GM12878 (cell line): ENCODE measurements at regions not wholly inside any gene's neighbourhood (a gene's known extent, or its start where the extent isn't known, plus 50 kb on each side); places are given as distances from the start of the nearest gene placed in this dataset.
A peak's percentile ranks its signal among the peaks of the same experiment; 100 is the strongest.

Experiments used
- ATAC-seq: fragments of 200-7000 bp; cut with Tn5 transposase; 3 replicates; pipeline ENCODE4 v1.9.1; 2020; ENCODE audit warnings: mild to moderate bottlenecking, moderate library complexity
- BruUV-seq: library from RNA; stranded (reverse); fragments of 400-500 nt; replicated peaks from 2 replicates; lab custom pipeline; 2021; lab: Mats Ljungman, UMichigan
- CTCF ChIA-PET: fragments of 300-600 bp; sonication (Branson Sonifier 250); formaldehyde crosslinking; extraction: SDS; loops from one replicate; lab custom pipeline; 2021; ENCODE audit warnings: inconsistent platforms; lab: Yijun Ruan, JAX
- POLR2A ChIA-PET: fragments of 350-600 bp; formaldehyde crosslinking; extraction: SDS; loops from one replicate; lab custom pipeline; 2021; ENCODE audit warnings: inconsistent platforms; lab: Charles Lee
- RAD21 ChIA-PET: fragments of 300-600 bp; sonication (Branson Sonifier 250); formaldehyde crosslinking; loops from one replicate; lab custom pipeline; 2023; ENCODE audit warnings: antibody characterized with exemption; ENCODE audit not compliant: unreplicated experiment; lab: Charles Lee
- SMC1A ChIA-PET: fragments of 300-600 bp; sonication (Branson Sonifier 250); formaldehyde crosslinking; loops from one replicate; lab custom pipeline; 2023; ENCODE audit not compliant: unreplicated experiment, uncharacterized antibody; lab: Charles Lee
- DNase-seq: peaks from one replicate; pipeline ENCODE4 v3.0.0-alpha.2; 2011; ENCODE audit warnings: low read depth, low spot score
- FAIRE-seq: peaks from 3 replicates; lab custom pipeline; 2011; peaks lifted over from hg19 to GRCh38; lab: Jason Lieb, UNC
- H2AFZ ChIP-seq: 2 replicates; pipeline ENCODE4 v1.6.0; 2011; ENCODE audit warnings: low read depth, low read length, control low read depth; ENCODE audit not compliant: control insufficient read depth
- H3K27ac ChIP-seq: 2 replicates; pipeline ENCODE4 v1.5.1; 2011; ENCODE audit warnings: control low read depth; ENCODE audit not compliant: control insufficient read depth, insufficient read depth
- H3K27me3 ChIP-seq, 2 experiments: replicated peaks in 1 of 2; 2 replicates each; pipeline versions ENCODE4 v1.6.0 to v1.6.1; 2011; ENCODE audit warnings: low read length in 1 of 2; ENCODE audit not compliant: control insufficient read depth in 2 of 2, insufficient read depth in 2 of 2
- H3K36me3 ChIP-seq, 2 experiments: 2 replicates each; pipeline ENCODE4 v1.5.1; 2011; ENCODE audit warnings: low read length in 1 of 2; ENCODE audit not compliant: control insufficient read depth in 2 of 2, insufficient read depth in 2 of 2
- H3K4me1 ChIP-seq: 2 replicates; pipeline ENCODE4 v1.6.1; 2011; ENCODE audit warnings: mild to moderate bottlenecking, low read length, moderate library complexity, mixed read lengths; ENCODE audit not compliant: control insufficient read depth, insufficient read depth
- H3K4me2 ChIP-seq: 2 replicates; pipeline ENCODE4 v1.6.0; 2011; ENCODE audit warnings: control low read depth; ENCODE audit not compliant: control insufficient read depth, insufficient read depth
- H3K4me3 ChIP-seq: fragments of 200-600 bp; sonication (generic); 2 replicates; pipeline ENCODE4 v1.5.1; 2016
- H3K79me2 ChIP-seq: 2 replicates; pipeline ENCODE4 v1.6.0; 2011; ENCODE audit warnings: low read length; ENCODE audit not compliant: control insufficient read depth, insufficient read depth
- H3K9ac ChIP-seq: 2 replicates; pipeline ENCODE4 v1.8.0; 2011; ENCODE audit warnings: low read length, control low read depth, mixed read lengths; ENCODE audit not compliant: control insufficient read depth, insufficient read depth
- H3K9me3 ChIP-seq: replicated peaks from 3 replicates; pipeline ENCODE4 v1.5.1; 2011; ENCODE audit warnings: mild to moderate bottlenecking, low read length; ENCODE audit not compliant: control insufficient read depth, insufficient read depth
- H4K20me1 ChIP-seq: 2 replicates; pipeline ENCODE4 v1.6.0; 2011; ENCODE audit not compliant: control insufficient read depth, insufficient read depth
- ESRRA ChIP-seq: IDR thresholded peaks from 2 replicates; pipeline ENCODE4 v1.6.1; 2012; ENCODE audit warnings: mild to moderate bottlenecking, low read length, improper control_type of control experiment
- IKZF2 ChIP-seq, 2 experiments: fragments of 450-650 bp; IDR thresholded peaks; 2 replicates each; pipeline ENCODE4 v1.6.1; 2017; ENCODE audit warnings: mild to moderate bottlenecking in 2 of 2, moderate library complexity in 2 of 2
- MEF2B ChIP-seq: fragments of 450-650 bp; IDR thresholded peaks from 2 replicates; pipeline ENCODE4 v1.6.1; 2018; ENCODE audit warnings: mild to moderate bottlenecking, moderate library complexity; ENCODE audit not compliant: partially characterized antibody, poor library complexity, severe bottlenecking
- NR2C1 ChIP-seq: fragments of 450-650 bp; IDR thresholded peaks from 2 replicates; pipeline ENCODE4 v1.6.1; 2017; ENCODE audit warnings: antibody characterized with exemption, mild to moderate bottlenecking, moderate library complexity
- RUNX3 ChIP-seq: IDR thresholded peaks from 2 replicates; pipeline ENCODE4 v1.6.1; 2012; ENCODE audit warnings: low read length, inconsistent platforms
- SMAD5 ChIP-seq: IDR thresholded peaks from 2 replicates; pipeline ENCODE4 v1.6.1; 2016; ENCODE audit warnings: antibody characterized with exemption, low read depth
- YBX1 ChIP-seq: fragments of 450-650 bp; IDR thresholded peaks from 2 replicates; pipeline ENCODE4 v1.6.1; 2016; ENCODE audit warnings: antibody characterized with exemption
- whole genome bisulfite sequencing: methylation state at CpG from one replicate; pipeline ENCODE4 v1.1.6; 2016; ENCODE audit warnings: low lambda C conversion rate; ENCODE audit not compliant: insufficient replicate concordance, insufficient coverage; ENCODE audit errors: missing lambda C conversion rate; 5-methylcytosine and 5-hydroxymethylcytosine counted together
- in situ Hi-C: fragments of 300-500 bp; cut with MboI; formaldehyde crosslinking; loops from 9 replicates; pipeline ENCODE4 v1.14.3; 2018; ENCODE audit warnings: mixed read lengths
- intact Hi-C: fragments of 100-400 bp; cut with micrococcal nuclease; formaldehyde crosslinking; loops from one replicate; pipeline ENCODE4 v1.14.2; 2022; ENCODE audit not compliant: unreplicated experiment
- TF ChIP-seq, protein P1 (sequence below): fragments of 450-650 bp; IDR thresholded peaks from 2 replicates; pipeline ENCODE4 v1.6.1; 2017; ENCODE audit warnings: mild to moderate bottlenecking
- TF ChIP-seq, protein P2 (sequence below): IDR thresholded peaks from 2 replicates; pipeline ENCODE4 v1.6.1; 2012; ENCODE audit warnings: low read length, inconsistent platforms

DNA sequence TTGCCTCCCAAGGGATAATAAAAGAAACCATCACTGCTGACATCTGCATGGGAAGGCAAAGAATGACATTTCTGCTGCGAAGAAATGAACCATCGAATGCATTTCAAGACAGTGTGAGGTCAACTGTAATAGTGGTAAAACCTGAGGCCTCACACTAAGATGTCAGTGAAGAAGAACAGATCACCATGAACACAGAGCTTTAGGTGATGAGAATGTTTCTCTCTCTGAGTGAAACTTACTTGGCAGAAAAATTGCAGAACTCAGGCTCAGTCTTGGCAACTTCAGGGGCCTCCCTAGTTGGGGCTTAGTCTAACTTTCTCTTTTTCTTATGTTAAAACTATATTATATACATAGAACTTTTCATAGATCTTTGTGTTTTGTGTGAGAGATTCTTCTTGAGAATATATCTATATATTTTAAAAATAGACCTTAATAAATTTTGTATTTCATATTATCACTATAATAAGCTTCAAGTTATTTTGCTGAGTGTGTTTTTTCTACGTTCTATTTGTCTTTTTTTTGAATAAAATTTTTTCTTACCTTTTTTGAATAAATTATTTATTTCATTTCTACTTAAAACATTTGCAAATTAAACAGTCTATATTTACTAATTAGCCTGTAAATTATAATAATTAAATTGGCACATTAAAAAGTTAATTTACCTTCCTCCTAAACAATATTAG is 427.5 kb upstream of the TRIB2 start (continued):
- TF ChIP-seq, protein P1, sequence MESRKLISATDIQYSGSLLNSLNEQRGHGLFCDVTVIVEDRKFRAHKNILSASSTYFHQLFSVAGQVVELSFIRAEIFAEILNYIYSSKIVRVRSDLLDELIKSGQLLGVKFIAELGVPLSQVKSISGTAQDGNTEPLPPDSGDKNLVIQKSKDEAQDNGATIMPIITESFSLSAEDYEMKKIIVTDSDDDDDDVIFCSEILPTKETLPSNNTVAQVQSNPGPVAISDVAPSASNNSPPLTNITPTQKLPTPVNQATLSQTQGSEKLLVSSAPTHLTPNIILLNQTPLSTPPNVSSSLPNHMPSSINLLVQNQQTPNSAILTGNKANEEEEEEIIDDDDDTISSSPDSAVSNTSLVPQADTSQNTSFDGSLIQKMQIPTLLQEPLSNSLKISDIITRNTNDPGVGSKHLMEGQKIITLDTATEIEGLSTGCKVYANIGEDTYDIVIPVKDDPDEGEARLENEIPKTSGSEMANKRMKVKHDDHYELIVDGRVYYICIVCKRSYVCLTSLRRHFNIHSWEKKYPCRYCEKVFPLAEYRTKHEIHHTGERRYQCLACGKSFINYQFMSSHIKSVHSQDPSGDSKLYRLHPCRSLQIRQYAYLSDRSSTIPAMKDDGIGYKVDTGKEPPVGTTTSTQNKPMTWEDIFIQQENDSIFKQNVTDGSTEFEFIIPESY: no peak
- TF ChIP-seq ESRRA: no peak
- TF ChIP-seq SMAD5: no peak
- TF ChIP-seq RUNX3: no peak
- TF ChIP-seq NR2C1: no peak
- no peak for TF ChIP-seq YBX1
- no peak for TF ChIP-seq MEF2B

DNA sequence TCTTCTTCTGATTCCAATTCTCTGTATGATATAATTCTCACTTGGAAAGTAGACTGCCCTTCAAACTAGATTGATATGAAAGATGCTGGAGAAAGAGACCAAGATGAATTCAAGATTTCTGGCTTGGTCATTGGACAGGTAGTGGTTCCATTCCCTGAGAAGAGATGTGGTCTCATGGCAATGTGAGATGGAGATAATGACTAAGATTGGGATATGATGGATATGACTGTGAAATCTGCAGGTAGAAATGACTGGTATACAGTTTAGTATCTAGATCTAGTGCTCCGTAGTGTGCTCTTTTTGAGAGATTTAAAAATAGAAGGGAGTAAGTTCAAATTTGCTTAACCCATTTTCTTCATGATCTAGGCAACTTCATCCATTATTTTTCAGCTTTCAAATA is 425.4 kb upstream of the TRIB2 start:
- no peaks in the 10 kb centered on the region; the same call in 1 of the 3 replicates for H3K9me3 ChIP-seq
- no peaks in the 10 kb centered on the region for H3K36me3 ChIP-seq
- TF ChIP-seq, protein P2, sequence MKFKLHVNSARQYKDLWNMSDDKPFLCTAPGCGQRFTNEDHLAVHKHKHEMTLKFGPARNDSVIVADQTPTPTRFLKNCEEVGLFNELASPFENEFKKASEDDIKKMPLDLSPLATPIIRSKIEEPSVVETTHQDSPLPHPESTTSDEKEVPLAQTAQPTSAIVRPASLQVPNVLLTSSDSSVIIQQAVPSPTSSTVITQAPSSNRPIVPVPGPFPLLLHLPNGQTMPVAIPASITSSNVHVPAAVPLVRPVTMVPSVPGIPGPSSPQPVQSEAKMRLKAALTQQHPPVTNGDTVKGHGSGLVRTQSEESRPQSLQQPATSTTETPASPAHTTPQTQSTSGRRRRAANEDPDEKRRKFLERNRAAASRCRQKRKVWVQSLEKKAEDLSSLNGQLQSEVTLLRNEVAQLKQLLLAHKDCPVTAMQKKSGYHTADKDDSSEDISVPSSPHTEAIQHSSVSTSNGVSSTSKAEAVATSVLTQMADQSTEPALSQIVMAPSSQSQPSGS: 0 out of 2 replicates have a peak, but pooled peaks have one; percentile 15
- TF ChIP-seq IKZF2 (IDR thresholded peaks at IDR 0.05): no peak
- no peaks in the 10 kb centered on the region for H3K27me3 ChIP-seq
- H3K4me1 ChIP-seq: peaks cover 19% of the 10 kb centered on the region
- WGBS: 4% methylated on average over 1 of the region's 1 CpG
- no peak overlapping the region for H3K27ac ChIP-seq
- H3K4me2 ChIP-seq: no peak overlapping the region
- no peak overlapping the region for H3K9ac ChIP-seq
- H4K20me1 ChIP-seq: no peaks in the 10 kb centered on the region
- no TSS peak for BruUV-seq
- H3K4me3 ChIP-seq: no peak overlapping the region
- no peak overlapping the region for H2AFZ ChIP-seq
- ChIA-PET POLR2A (no interaction called here), CTCF (interaction anchor here (0.7 kb wide), 1 partner anchor 461 kb away, joined by 3 read pairs; no protein-coding TSS in a partner anchor), SMC1A (no interaction called here), RAD21 (interaction anchor here (1.0 kb wide), 1 partner anchor 425 kb away, joined by 3 read pairs; no protein-coding TSS in a partner anchor)
- no peak for DNase-seq
- no peak for ATAC-seq
- H3K79me2 ChIP-seq: no peaks in the 10 kb centered on the region
- in situ Hi-C loops: loop anchor here (25.0 kb wide), 1 partner anchor 454 kb away; no protein-coding TSS in a partner anchor
- FAIRE-seq: no peak
- intact Hi-C loops: loop anchor here (5.0 to 10.0 kb wide), 3 partner anchors 114 to 347 kb away; no protein-coding TSS in a partner anchor
